ENCODE measurements at regions not wholly inside any gene's neighbourhood (a gene's known extent, or its start where the extent isn't known, plus 50 kb on each side); places are given as distances from the start of the nearest gene placed in this dataset.

- no peaks in the 10 kb centered on the region for H3K9me3 Mint-ChIP-seq (ENCODE audit: unreplicated experiment)
- TF ChIP-seq, protein P1, sequence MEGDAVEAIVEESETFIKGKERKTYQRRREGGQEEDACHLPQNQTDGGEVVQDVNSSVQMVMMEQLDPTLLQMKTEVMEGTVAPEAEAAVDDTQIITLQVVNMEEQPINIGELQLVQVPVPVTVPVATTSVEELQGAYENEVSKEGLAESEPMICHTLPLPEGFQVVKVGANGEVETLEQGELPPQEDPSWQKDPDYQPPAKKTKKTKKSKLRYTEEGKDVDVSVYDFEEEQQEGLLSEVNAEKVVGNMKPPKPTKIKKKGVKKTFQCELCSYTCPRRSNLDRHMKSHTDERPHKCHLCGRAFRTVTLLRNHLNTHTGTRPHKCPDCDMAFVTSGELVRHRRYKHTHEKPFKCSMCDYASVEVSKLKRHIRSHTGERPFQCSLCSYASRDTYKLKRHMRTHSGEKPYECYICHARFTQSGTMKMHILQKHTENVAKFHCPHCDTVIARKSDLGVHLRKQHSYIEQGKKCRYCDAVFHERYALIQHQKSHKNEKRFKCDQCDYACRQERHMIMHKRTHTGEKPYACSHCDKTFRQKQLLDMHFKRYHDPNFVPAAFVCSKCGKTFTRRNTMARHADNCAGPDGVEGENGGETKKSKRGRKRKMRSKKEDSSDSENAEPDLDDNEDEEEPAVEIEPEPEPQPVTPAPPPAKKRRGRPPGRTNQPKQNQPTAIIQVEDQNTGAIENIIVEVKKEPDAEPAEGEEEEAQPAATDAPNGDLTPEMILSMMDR (IDR thresholded peaks at IDR 0.05; ENCODE audit: insufficient read depth, low read depth, low read length) = no peak
- TF ChIP-seq EZH2 (IDR thresholded peaks at IDR 0.05; ENCODE audit: insufficient read depth, low read length) = no peak
- H3K4me3 Mint-ChIP-seq (ENCODE audit: unreplicated experiment) = no peak overlapping the region
- H3K36me3 Mint-ChIP-seq (ENCODE audit: low read depth, unreplicated experiment) = no peaks in the 10 kb centered on the region
- no peaks in the 10 kb centered on the region for H3K4me1 ChIP-seq (ENCODE audit: insufficient read depth, low read length)
- H3K27me3 ChIP-seq (ENCODE audit: insufficient read depth, low read length) = peaks cover 4% of the 10 kb centered on the region
- no peak overlapping the region for H3K4me3 ChIP-seq (ENCODE audit: insufficient read depth, low read depth, low read length)
- H3K9me3 ChIP-seq (ENCODE audit: insufficient read depth, low read depth, low read length) = no peaks in the 10 kb centered on the region
- no peak for DNase-seq (ENCODE audit: low read depth)
- no peaks in the 10 kb centered on the region for H4K20me1 ChIP-seq (ENCODE audit: insufficient read depth, low read length)
- FAIRE-seq = no peak
- H3K36me3 ChIP-seq (ENCODE audit: insufficient read depth, low read length) = no peaks in the 10 kb centered on the region
- no peak overlapping the region for H3K27ac ChIP-seq (ENCODE audit: low read depth, low read length)
- no peaks in the 10 kb centered on the region for H3K4me1 Mint-ChIP-seq (ENCODE audit: low read depth, unreplicated experiment)
- no peak overlapping the region for H3K9ac ChIP-seq (ENCODE audit: low read length)
- peaks cover 4% of the 10 kb centered on the region for H3K27me3 Mint-ChIP-seq (ENCODE audit: low read depth, unreplicated experiment)
- no peak overlapping the region for H3K27ac Mint-ChIP-seq (ENCODE audit: unreplicated experiment)
- no peak overlapping the region for H2AFZ ChIP-seq (ENCODE audit: low read depth, low read length)
- no peak overlapping the region for H3K4me2 ChIP-seq (ENCODE audit: low read length)
- H3K79me2 ChIP-seq (ENCODE audit: insufficient read depth, low read length) = no peaks in the 10 kb centered on the region
Measured at GRCh38 chr9:79301085-79301484, 270.7 kb upstream of the TLE4 start.

GRCh38 chr9:79301551-79302391, 270.0 kb upstream of the TLE4 start:
- H3K4me1 ChIP-seq (ENCODE audit: insufficient read depth, low read length) = no peaks in the 10 kb centered on the region
- no peak overlapping the region for H3K4me3 ChIP-seq (ENCODE audit: insufficient read depth, low read depth, low read length)
- Mint-ChIP-seq H3K27ac (ENCODE audit: unreplicated experiment) (no peak overlapping the region), H3K4me3 (ENCODE audit: unreplicated experiment) (no peak overlapping the region), H3K4me1 (ENCODE audit: low read depth, unreplicated experiment) (no peaks in the 10 kb centered on the region), H3K36me3 (ENCODE audit: low read depth, unreplicated experiment) (no peaks in the 10 kb centered on the region), H3K27me3 (ENCODE audit: low read depth, unreplicated experiment) (peaks cover 4% of the 10 kb centered on the region), H3K9me3 (ENCODE audit: unreplicated experiment) (no peaks in the 10 kb centered on the region)
- H3K9me3 ChIP-seq (ENCODE audit: insufficient read depth, low read depth, low read length) = no peaks in the 10 kb centered on the region
- peaks cover 4% of the 10 kb centered on the region for H3K27me3 ChIP-seq (ENCODE audit: insufficient read depth, low read length)
- no peaks in the 10 kb centered on the region for H3K36me3 ChIP-seq (ENCODE audit: insufficient read depth, low read length)
- H3K9ac ChIP-seq (ENCODE audit: low read length) = no peak overlapping the region
- FAIRE-seq = no peak
- no peaks in the 10 kb centered on the region for H4K20me1 ChIP-seq (ENCODE audit: insufficient read depth, low read length)
- TF ChIP-seq, protein P1 (IDR thresholded peaks at IDR 0.05; ENCODE audit: insufficient read depth, low read depth, low read length) = no peak
- no peak for TF ChIP-seq EZH2 (IDR thresholded peaks at IDR 0.05; ENCODE audit: insufficient read depth, low read length)
- no peaks in the 10 kb centered on the region for H3K79me2 ChIP-seq (ENCODE audit: insufficient read depth, low read length)
- no peak overlapping the region for H3K27ac ChIP-seq (ENCODE audit: low read depth, low read length)
- DNase-seq (ENCODE audit: low read depth) = no peak
- H3K4me2 ChIP-seq (ENCODE audit: low read length) = no peak overlapping the region
- H2AFZ ChIP-seq (ENCODE audit: low read depth, low read length) = no peak overlapping the region

- H3K4me1 Mint-ChIP-seq (ENCODE audit: low read depth, unreplicated experiment) = no peaks in the 10 kb centered on the region
- FAIRE-seq = no peak
Measured at GRCh38 chr9:79302569-79302968, 269.2 kb upstream of the TLE4 start.

More at GRCh38 chr9:79302569-79302968, 269.2 kb upstream of the TLE4 start:
- Histone ChIP-seq H3K27me3 (ENCODE audit: insufficient read depth, low read length) (peaks cover 4% of the 10 kb centered on the region), H3K79me2 (ENCODE audit: insufficient read depth, low read length) (no peaks in the 10 kb centered on the region), H3K27ac (ENCODE audit: low read depth, low read length) (no peak overlapping the region), H3K9me3 (ENCODE audit: insufficient read depth, low read depth, low read length) (no peaks in the 10 kb centered on the region), H3K4me1 (ENCODE audit: insufficient read depth, low read length) (no peaks in the 10 kb centered on the region), H4K20me1 (ENCODE audit: insufficient read depth, low read length) (no peaks in the 10 kb centered on the region), H3K9ac (ENCODE audit: low read length) (no peak overlapping the region), H2AFZ (ENCODE audit: low read depth, low read length) (no peak overlapping the region), H3K36me3 (ENCODE audit: insufficient read depth, low read length) (no peaks in the 10 kb centered on the region), H3K4me3 (ENCODE audit: insufficient read depth, low read depth, low read length) (no peak overlapping the region), H3K4me2 (ENCODE audit: low read length) (no peak overlapping the region)
- H3K27ac Mint-ChIP-seq (ENCODE audit: unreplicated experiment) = no peak overlapping the region
- H3K4me3 Mint-ChIP-seq (ENCODE audit: unreplicated experiment) = no peak overlapping the region
- TF ChIP-seq, protein P1 (IDR thresholded peaks at IDR 0.05; ENCODE audit: insufficient read depth, low read depth, low read length) = no peak
- TF ChIP-seq EZH2 (IDR thresholded peaks at IDR 0.05; ENCODE audit: insufficient read depth, low read length) = no peak
- no peaks in the 10 kb centered on the region for H3K36me3 Mint-ChIP-seq (ENCODE audit: low read depth, unreplicated experiment)
- no peak for DNase-seq (ENCODE audit: low read depth)
- H3K9me3 Mint-ChIP-seq (ENCODE audit: unreplicated experiment) = no peaks in the 10 kb centered on the region
- peaks cover 4% of the 10 kb centered on the region for H3K27me3 Mint-ChIP-seq (ENCODE audit: low read depth, unreplicated experiment)

All from astrocyte (in vitro differentiated cells and primary cell).